Progenitor cell of endocrine pancreas (in vitro differentiated cells): ENCODE measurements at regions not wholly inside any gene's neighbourhood (a gene's known extent, or its start where the extent isn't known, plus 50 kb on each side); places are given as distances from the start of the nearest gene placed in this dataset.

Experiments
- DNase-seq: peaks from one replicate; pipeline ENCODE4 v3.0.0; 2021; ENCODE audit warnings: low spot score; ENCODE audit not compliant: unreplicated experiment
- H3K27ac Mint-ChIP-seq: 2 replicates; pipeline ENCODE4 v1.8.0; 2021; ENCODE audit warnings: mild to moderate bottlenecking, moderate library complexity, mixed read lengths
- H3K27me3 Mint-ChIP-seq: 2 replicates; pipeline ENCODE4 v1.8.0; 2021; ENCODE audit warnings: mixed read lengths
- H3K36me3 Mint-ChIP-seq: 2 replicates; pipeline ENCODE4 v1.8.0; 2022; ENCODE audit warnings: mixed read lengths; ENCODE audit not compliant: insufficient read depth
- H3K4me1 Mint-ChIP-seq: 2 replicates; pipeline ENCODE4 v1.8.0; 2021; ENCODE audit warnings: low read depth, mixed read lengths
- H3K4me3 Mint-ChIP-seq: 2 replicates; pipeline ENCODE4 v1.8.0; 2021; ENCODE audit warnings: low read depth, mild to moderate bottlenecking, moderate library complexity, mixed read lengths
- H3K9me3 Mint-ChIP-seq: 2 replicates; pipeline ENCODE4 v1.8.0; 2021; ENCODE audit warnings: low read depth, mixed read lengths
- TF ChIP-seq, protein P1 (sequence below): fragments of 200-600 bp; sonication (generic); IDR thresholded peaks from one replicate; pipeline ENCODE4 v1.5.0; 2021; ENCODE audit warnings: antibody characterized with exemption, mild to moderate bottlenecking; ENCODE audit not compliant: unreplicated experiment

DNA sequence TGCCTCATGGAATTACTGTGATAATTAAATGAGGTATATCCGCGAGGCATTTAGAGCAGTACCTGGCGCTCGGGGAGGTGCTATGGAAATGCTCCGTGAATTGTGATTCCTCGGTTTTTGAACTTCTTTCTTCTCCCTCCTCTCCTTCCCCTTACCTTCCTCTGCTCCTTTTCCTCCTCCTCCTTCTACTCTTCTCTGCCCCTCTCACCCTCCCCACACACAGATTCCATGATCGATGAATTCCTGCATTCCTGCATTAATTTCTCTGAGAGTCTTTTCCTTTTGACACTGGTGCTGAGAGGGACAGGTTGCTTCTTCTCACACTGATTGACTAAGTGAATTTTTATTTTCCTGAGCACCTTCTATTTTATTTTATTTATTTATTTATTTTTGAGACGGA lies 101.2 kb upstream of the RGMA start:
- DNase-seq, result no peak
- no peaks in the 10 kb centered on the region for H3K9me3 Mint-ChIP-seq
- H3K4me1 Mint-ChIP-seq, result no peaks in the 10 kb centered on the region
- peaks cover 44% of the 10 kb centered on the region for H3K27me3 Mint-ChIP-seq
- no peak overlapping the region for H3K4me3 Mint-ChIP-seq
- no peak overlapping the region for H3K27ac Mint-ChIP-seq
- TF ChIP-seq, protein P1, sequence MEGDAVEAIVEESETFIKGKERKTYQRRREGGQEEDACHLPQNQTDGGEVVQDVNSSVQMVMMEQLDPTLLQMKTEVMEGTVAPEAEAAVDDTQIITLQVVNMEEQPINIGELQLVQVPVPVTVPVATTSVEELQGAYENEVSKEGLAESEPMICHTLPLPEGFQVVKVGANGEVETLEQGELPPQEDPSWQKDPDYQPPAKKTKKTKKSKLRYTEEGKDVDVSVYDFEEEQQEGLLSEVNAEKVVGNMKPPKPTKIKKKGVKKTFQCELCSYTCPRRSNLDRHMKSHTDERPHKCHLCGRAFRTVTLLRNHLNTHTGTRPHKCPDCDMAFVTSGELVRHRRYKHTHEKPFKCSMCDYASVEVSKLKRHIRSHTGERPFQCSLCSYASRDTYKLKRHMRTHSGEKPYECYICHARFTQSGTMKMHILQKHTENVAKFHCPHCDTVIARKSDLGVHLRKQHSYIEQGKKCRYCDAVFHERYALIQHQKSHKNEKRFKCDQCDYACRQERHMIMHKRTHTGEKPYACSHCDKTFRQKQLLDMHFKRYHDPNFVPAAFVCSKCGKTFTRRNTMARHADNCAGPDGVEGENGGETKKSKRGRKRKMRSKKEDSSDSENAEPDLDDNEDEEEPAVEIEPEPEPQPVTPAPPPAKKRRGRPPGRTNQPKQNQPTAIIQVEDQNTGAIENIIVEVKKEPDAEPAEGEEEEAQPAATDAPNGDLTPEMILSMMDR, result no peak
- H3K36me3 Mint-ChIP-seq, result no peaks in the 10 kb centered on the region

DNA sequence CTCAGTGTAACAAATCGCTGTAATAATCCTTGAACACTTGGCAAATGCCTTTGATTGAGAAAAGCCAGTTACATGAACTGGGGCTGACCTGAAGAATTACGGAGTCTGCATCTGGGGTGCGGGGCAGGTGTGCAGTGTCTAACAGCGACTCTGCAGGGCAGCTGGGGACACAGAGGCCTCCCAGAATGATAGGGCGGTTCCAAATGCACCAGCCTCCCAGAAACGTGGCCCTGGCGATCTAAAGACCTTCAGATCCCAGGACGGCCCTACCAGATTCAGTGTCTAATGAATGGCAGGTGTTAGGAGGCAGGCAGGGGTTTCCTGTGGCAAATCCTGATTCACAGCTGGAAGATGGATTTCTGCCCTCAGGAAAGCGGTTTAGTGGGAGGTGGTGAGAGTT lies 100.5 kb upstream of the RGMA start:
- H3K36me3 Mint-ChIP-seq, result no peaks in the 10 kb centered on the region
- no peak overlapping the region for H3K27ac Mint-ChIP-seq
- TF ChIP-seq, protein P1, result no peak
- peaks cover 46% of the 10 kb centered on the region for H3K27me3 Mint-ChIP-seq
- no peaks in the 10 kb centered on the region for H3K9me3 Mint-ChIP-seq
- no peaks in the 10 kb centered on the region for H3K4me1 Mint-ChIP-seq
- H3K4me3 Mint-ChIP-seq, result no peak overlapping the region
- no peak for DNase-seq

DNA sequence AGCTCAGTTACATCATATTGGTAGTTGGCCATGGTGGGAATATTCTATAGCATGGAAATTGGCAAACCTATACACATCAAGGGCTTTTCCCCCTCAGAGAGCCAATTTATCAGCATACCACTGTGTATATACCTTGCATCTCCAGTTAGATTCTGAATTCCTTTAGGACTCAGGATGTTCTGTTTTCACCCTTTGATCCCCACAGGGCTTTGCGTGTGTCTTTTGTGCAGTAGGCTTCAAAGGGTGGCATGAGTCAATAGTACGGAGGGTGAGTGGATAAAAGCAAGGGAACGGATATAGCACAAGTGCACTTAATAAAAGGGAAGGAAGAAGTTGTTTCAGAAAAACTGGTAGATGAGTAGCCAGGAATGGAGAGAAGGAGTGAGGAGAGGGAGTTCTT lies 99.2 kb upstream of the RGMA start:
- TF ChIP-seq, protein P1, result no peak
- Mint-ChIP-seq H3K27ac (no peak overlapping the region), H3K4me1 (no peaks in the 10 kb centered on the region), H3K4me3 (no peak overlapping the region), H3K27me3 (peaks cover 46% of the 10 kb centered on the region), H3K36me3 (no peaks in the 10 kb centered on the region), H3K9me3 (no peaks in the 10 kb centered on the region)
- no peak for DNase-seq

DNA sequence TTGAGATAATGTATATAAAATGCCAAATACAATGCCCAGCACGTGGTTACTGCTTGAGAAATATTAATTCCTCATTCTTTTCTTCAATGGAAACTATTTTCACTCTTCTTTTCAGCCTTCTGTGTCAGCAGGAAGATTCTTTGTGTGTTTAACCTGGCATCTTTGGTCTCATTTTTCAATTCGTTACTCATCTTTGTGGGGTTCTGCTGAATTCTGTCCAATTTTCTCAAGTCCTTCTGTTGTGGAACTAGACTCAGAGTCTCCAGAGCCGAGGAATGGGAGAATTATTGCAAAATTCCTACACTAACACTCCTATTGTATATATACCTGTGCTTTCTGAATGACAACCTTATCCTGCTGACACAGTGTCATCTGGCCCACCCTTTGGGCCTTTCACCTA lies 96.8 kb upstream of the RGMA start:
- no peaks in the 10 kb centered on the region for H3K36me3 Mint-ChIP-seq
- TF ChIP-seq, protein P1, result no peak
- no peak overlapping the region for H3K4me3 Mint-ChIP-seq
- no peaks in the 10 kb centered on the region for H3K4me1 Mint-ChIP-seq
- H3K27me3 Mint-ChIP-seq, result peaks cover 45% of the 10 kb centered on the region
- DNase-seq, result no peak
- H3K27ac Mint-ChIP-seq, result no peak overlapping the region
- no peaks in the 10 kb centered on the region for H3K9me3 Mint-ChIP-seq

DNA sequence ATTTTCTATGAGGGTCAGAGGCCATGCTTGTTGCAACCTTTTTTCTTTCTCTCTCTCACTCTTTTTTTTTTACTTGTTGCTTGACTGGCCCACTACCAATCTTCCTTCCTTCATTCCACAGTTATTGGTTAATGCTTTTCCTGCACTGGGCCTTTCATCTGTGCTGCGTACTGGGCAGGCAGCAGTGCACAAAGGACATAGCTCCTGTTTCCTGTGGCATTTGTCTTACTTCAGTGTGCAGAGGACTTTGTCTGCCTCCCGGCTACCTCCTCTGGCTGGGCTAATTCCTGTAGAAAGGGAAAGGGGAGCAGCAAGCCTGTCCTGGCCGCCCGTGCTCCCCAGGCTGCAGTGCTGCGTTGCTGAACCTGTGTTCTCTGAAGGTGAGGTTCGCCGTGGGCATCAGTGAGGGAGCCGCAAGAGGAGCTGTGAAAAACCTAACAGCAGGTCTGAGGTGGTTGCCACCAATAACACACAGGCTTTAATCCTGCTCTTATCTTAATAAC lies 93.7 kb upstream of the RGMA start:
- TF ChIP-seq, protein P1, result no peak
- H3K4me1 Mint-ChIP-seq, result no peaks in the 10 kb centered on the region
- DNase-seq, result no peak
- no peaks in the 10 kb centered on the region for H3K9me3 Mint-ChIP-seq
- H3K27me3 Mint-ChIP-seq, result peaks cover 38% of the 10 kb centered on the region
- H3K4me3 Mint-ChIP-seq, result no peak overlapping the region
- no peak overlapping the region for H3K27ac Mint-ChIP-seq
- H3K36me3 Mint-ChIP-seq, result no peaks in the 10 kb centered on the region
